IMR-90 (cell line): ENCODE measurements at regions not wholly inside any gene's neighbourhood (a gene's known extent, or its start where the extent isn't known, plus 50 kb on each side); places are given as distances from the start of the nearest gene placed in this dataset.

Source experiments
- CEBPB ChIP-seq: IDR thresholded peaks from 2 replicates; pipeline ENCODE4 v1.6.1; 2012; ENCODE audit warnings: low read depth, low read length, improper control_type of control experiment
- CHD1 ChIP-seq: IDR thresholded peaks from 2 replicates; pipeline ENCODE4 v1.6.1; 2012; ENCODE audit warnings: low read depth, low read length, improper control_type of control experiment
- CTCF ChIP-seq: conservative IDR thresholded peaks from 2 replicates; pipeline ENCODE4 v1.5.1; 2012; ENCODE audit warnings: mild to moderate bottlenecking, low read depth, low read length, improper control_type of control experiment
- MAFK ChIP-seq: IDR thresholded peaks from 2 replicates; pipeline ENCODE4 v1.6.1; 2012; ENCODE audit warnings: low read depth, low read length, improper control_type of control experiment
- MAZ ChIP-seq: IDR thresholded peaks from 2 replicates; pipeline ENCODE4 v1.6.1; 2012; ENCODE audit warnings: low read depth, mild to moderate bottlenecking, low read length, improper control_type of control experiment, moderate library complexity, borderline replicate concordance
- POLR2A ChIP-seq: IDR thresholded peaks from 2 replicates; pipeline ENCODE4 v1.6.1; 2012; ENCODE audit warnings: mild to moderate bottlenecking, low read depth, low read length
- RCOR1 ChIP-seq: IDR thresholded peaks from 2 replicates; pipeline ENCODE4 v1.6.1; 2012; ENCODE audit warnings: mild to moderate bottlenecking, low read length, improper control_type of control experiment; ENCODE audit not compliant: insufficient replicate concordance
- SMC3 ChIP-seq: fragments of 150-350 bp; IDR thresholded peaks from 2 replicates; pipeline ENCODE4 v1.6.1; 2016; ENCODE audit warnings: low read depth, mild to moderate bottlenecking, antibody characterized with exemption, low read length, moderate library complexity
- USF2 ChIP-seq: fragments of 150-350 bp; IDR thresholded peaks from 2 replicates; pipeline ENCODE4 v1.6.1; 2017; ENCODE audit warnings: mild to moderate bottlenecking, antibody characterized with exemption, low read length, low read depth
- TF ChIP-seq, protein P1 (sequence below): fragments of 150-350 bp; IDR thresholded peaks from 2 replicates; pipeline ENCODE4 v1.6.1; 2016; ENCODE audit warnings: low read depth, mild to moderate bottlenecking, low read length, moderate library complexity, borderline replicate concordance

DNA sequence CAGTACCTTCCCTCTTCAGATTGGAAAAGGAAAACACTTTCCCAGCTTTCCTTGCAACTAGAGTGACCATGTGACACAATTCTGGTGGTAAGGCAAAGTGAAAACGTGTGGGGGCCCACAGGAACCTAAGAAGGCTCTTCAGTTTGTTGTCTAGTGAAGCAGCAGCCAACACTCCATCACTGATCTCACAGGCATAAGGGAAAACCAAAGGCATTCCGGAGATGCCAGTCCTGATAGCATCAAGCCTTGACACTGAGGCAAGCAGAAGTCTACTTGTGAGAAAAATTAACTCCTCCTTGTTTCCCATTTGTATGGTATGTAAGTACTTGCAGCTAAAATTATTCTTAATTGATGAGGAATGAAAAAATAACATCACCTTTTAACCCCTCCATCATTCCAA, 88.3 kb downstream of the ETAA1 start:
- TF ChIP-seq USF2 (no peak), MAZ (no peak), CTCF (no peak), RCOR1 (no peak), CHD1 (no peak), CEBPB (no peak), POLR2A (no peak), MAFK (no peak), SMC3 (no peak)
- TF ChIP-seq, protein P1, sequence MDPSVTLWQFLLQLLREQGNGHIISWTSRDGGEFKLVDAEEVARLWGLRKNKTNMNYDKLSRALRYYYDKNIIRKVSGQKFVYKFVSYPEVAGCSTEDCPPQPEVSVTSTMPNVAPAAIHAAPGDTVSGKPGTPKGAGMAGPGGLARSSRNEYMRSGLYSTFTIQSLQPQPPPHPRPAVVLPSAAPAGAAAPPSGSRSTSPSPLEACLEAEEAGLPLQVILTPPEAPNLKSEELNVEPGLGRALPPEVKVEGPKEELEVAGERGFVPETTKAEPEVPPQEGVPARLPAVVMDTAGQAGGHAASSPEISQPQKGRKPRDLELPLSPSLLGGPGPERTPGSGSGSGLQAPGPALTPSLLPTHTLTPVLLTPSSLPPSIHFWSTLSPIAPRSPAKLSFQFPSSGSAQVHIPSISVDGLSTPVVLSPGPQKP: no peak
